H1 (cell line): ENCODE measurements at regions not wholly inside any gene's neighbourhood (a gene's known extent, or its start where the extent isn't known, plus 50 kb on each side); places are given as distances from the start of the nearest gene placed in this dataset.

Experiments used
- CTCF ChIA-PET: fragments of 300-600 bp; sonication (Branson Sonifier 250); formaldehyde crosslinking; loops from one replicate; lab custom pipeline; 2021; ENCODE audit not compliant: partially characterized antibody; lab: Charles Lee
- POLR2A ChIA-PET: fragments of 300-600 bp; sonication (Branson Sonifier 250); formaldehyde crosslinking; loops from one replicate; lab custom pipeline; 2021; ENCODE audit warnings: inconsistent platforms; ENCODE audit not compliant: partially characterized antibody; lab: Charles Lee
- DNase-seq, 2 experiments: peaks; one replicate each; pipeline versions ENCODE4 v3.0.0 to v3.0.0-alpha.2; 2010 to 2022; ENCODE audit warnings: low spot score in 2 of 2, low read depth in 1 of 2, mixed read lengths in 1 of 2
- FAIRE-seq: peaks from 2 replicates; lab custom pipeline; 2011; peaks lifted over from hg19 to GRCh38; lab: Jason Lieb, UNC
- H2AFZ ChIP-seq: 2 replicates; pipeline ENCODE4 v1.8.1; 2012; ENCODE audit warnings: low read length, inconsistent platforms
- H2AK5ac ChIP-seq: 2 replicates; pipeline ENCODE4 v1.6.1; 2013; ENCODE audit warnings: low read depth, low read length
- H2BK120ac ChIP-seq: replicated peaks from 2 replicates; pipeline ENCODE3; 2013; ENCODE audit warnings: low read depth, low read length, inconsistent platforms
- H2BK12ac ChIP-seq: 2 replicates; pipeline ENCODE4 v1.6.1; 2013; ENCODE audit warnings: low read depth, low read length
- H2BK15ac ChIP-seq: 2 replicates; pipeline ENCODE4 v1.6.1; 2013; ENCODE audit warnings: low read length
- H2BK20ac ChIP-seq: 2 replicates; pipeline ENCODE4 v1.6.1; 2013; ENCODE audit warnings: low read length
- H2BK5ac ChIP-seq: 2 replicates; pipeline ENCODE4 v1.6.1; 2013; ENCODE audit warnings: low read depth, low read length
- H3K14ac ChIP-seq: 2 replicates; pipeline ENCODE4 v1.6.1; 2013; ENCODE audit warnings: inconsistent platforms; ENCODE audit not compliant: insufficient read length
- H3K18ac ChIP-seq: 2 replicates; pipeline ENCODE4 v1.6.1; 2013; ENCODE audit warnings: low read length; ENCODE audit errors: extremely low read depth
- H3K23ac ChIP-seq: 2 replicates; pipeline ENCODE4 v1.6.1; 2013; ENCODE audit warnings: inconsistent platforms; ENCODE audit not compliant: insufficient read length
- H3K23me2 ChIP-seq: 2 replicates; pipeline ENCODE4 v1.6.1; 2013; ENCODE audit warnings: low read depth, low read length
- H3K27ac ChIP-seq: 2 replicates; pipeline ENCODE4 v1.6.1; 2011; ENCODE audit warnings: low read depth, low read length, inconsistent platforms
- H3K27me3 ChIP-seq, 4 experiments: replicated peaks in 1 of 4; 1 replicate in 1 of 4; 2 replicates in 3 of 4; pipeline versions ENCODE4 v1.6.1 to v1.8.1; 2011 to 2013; ENCODE audit warnings: low read length in 3 of 4, mild to moderate bottlenecking in 3 of 4, inconsistent platforms in 2 of 4, mixed read lengths in 2 of 4, moderate library complexity in 1 of 4; ENCODE audit not compliant: control insufficient read depth in 3 of 4, insufficient read depth in 3 of 4; ENCODE audit errors: extremely low read depth in 1 of 4
- H3K36me3 ChIP-seq, 4 experiments: 2 replicates each; pipeline versions ENCODE4 v1.6.1 to v1.8.1; 2011 to 2013; ENCODE audit warnings: mild to moderate bottlenecking in 4 of 4, low read length in 3 of 4, moderate library complexity in 2 of 4, control low read depth in 1 of 4, inconsistent platforms in 1 of 4; ENCODE audit not compliant: insufficient read depth in 4 of 4, control insufficient read depth in 2 of 4
- H3K4ac ChIP-seq: replicated peaks from 2 replicates; pipeline ENCODE3; 2013; ENCODE audit warnings: low read length, low read depth, mixed read lengths, inconsistent platforms; ENCODE audit not compliant: insufficient read length
- H3K4me1 ChIP-seq, 4 experiments: replicated peaks in 1 of 4; 1 replicate in 1 of 4; 2 replicates in 3 of 4; pipeline versions ENCODE4 v1.6.1 to v1.8.1; 2011 to 2013; ENCODE audit warnings: low read length in 3 of 4, inconsistent platforms in 2 of 4, mixed read lengths in 1 of 4; ENCODE audit not compliant: insufficient read depth in 4 of 4, control insufficient read depth in 3 of 4
- H3K4me2 ChIP-seq, 2 experiments: 2 replicates each; pipeline versions ENCODE4 v1.6.1 to v1.8.1; 2011 to 2013; ENCODE audit warnings: low read depth in 2 of 2, low read length in 2 of 2, control low read depth in 1 of 2, inconsistent platforms in 1 of 2, mild to moderate bottlenecking in 1 of 2; ENCODE audit not compliant: insufficient read depth in 1 of 2
- H3K4me3 ChIP-seq, 4 experiments: fragments of 200-600, 300-600 bp in 1 of 4; sonication (generic), shearing (Covaris generic), sonication (Bioruptor Twin) in 1 of 4; 2 replicates each; pipeline versions ENCODE4 v1.5.1 to v1.8.1; 2011 to 2016; ENCODE audit warnings: low read length in 4 of 4, low read depth in 3 of 4, control low read depth in 2 of 4, inconsistent platforms in 2 of 4, mild to moderate bottlenecking in 2 of 4, mixed read lengths in 1 of 4, moderate library complexity in 1 of 4; ENCODE audit not compliant: insufficient read depth in 2 of 4; ENCODE audit errors: extremely low read depth in 1 of 4
- H3K56ac ChIP-seq: replicated peaks from 2 replicates; pipeline ENCODE3; 2013; ENCODE audit warnings: low read depth, mild to moderate bottlenecking, mixed read lengths, low read length, inconsistent platforms; ENCODE audit not compliant: insufficient read length
- H3K79me1 ChIP-seq: 2 replicates; pipeline ENCODE4 v1.6.1; 2013; ENCODE audit warnings: low read depth, low read length, control low read depth
- H3K79me2 ChIP-seq, 2 experiments: 2 replicates each; pipeline versions ENCODE4 v1.6.1 to v1.8.1; 2012 to 2013; ENCODE audit warnings: low read length in 2 of 2, mild to moderate bottlenecking in 2 of 2, inconsistent platforms in 1 of 2; ENCODE audit not compliant: insufficient read depth in 2 of 2, control insufficient read depth in 1 of 2
- H3K9ac ChIP-seq, 4 experiments: replicated peaks in 1 of 4; 1 replicate in 1 of 4; 2 replicates in 3 of 4; pipeline versions ENCODE4 v1.6.1 to v1.8.1; 2011 to 2013; ENCODE audit warnings: low read depth in 3 of 4, low read length in 3 of 4, control low read depth in 2 of 4, mild to moderate bottlenecking in 2 of 4, moderate library complexity in 2 of 4, inconsistent platforms in 1 of 4; ENCODE audit errors: extremely low read depth in 1 of 4
- H3K9me3 ChIP-seq, 2 experiments: 2 replicates each; pipeline versions ENCODE4 v1.6.1 to v1.8.1; 2012 to 2013; ENCODE audit warnings: mild to moderate bottlenecking in 2 of 2, moderate library complexity in 2 of 2, control low read depth in 1 of 2, inconsistent platforms in 1 of 2, low read depth in 1 of 2, low read length in 1 of 2, mixed read lengths in 1 of 2; ENCODE audit not compliant: insufficient read depth in 2 of 2
- H4K20me1 ChIP-seq, 2 experiments: replicated peaks in 1 of 2; 2 replicates each; pipeline versions ENCODE3 to v1.8.1; 2011 to 2013; ENCODE audit warnings: inconsistent platforms in 2 of 2, low read length in 2 of 2, mild to moderate bottlenecking in 1 of 2; ENCODE audit not compliant: insufficient read depth in 2 of 2, control insufficient read depth in 1 of 2
- H4K5ac ChIP-seq: 2 replicates; pipeline ENCODE4 v1.6.1; 2013; ENCODE audit warnings: low read length, low read depth, mixed read lengths, inconsistent platforms; ENCODE audit not compliant: insufficient read length
- H4K8ac ChIP-seq: 2 replicates; pipeline ENCODE4 v1.8.0; 2013; ENCODE audit warnings: mild to moderate bottlenecking, moderate library complexity, low read length, inconsistent platforms; ENCODE audit not compliant: insufficient read depth; ENCODE audit errors: extremely low read depth
- H4K91ac ChIP-seq: replicated peaks from 2 replicates; pipeline ENCODE3; 2013; ENCODE audit warnings: low read length, mixed read lengths, inconsistent platforms; ENCODE audit not compliant: insufficient read length
- CBX8 ChIP-seq: fragments of 300-800, 300-1000 bp; sonication (generic); IDR thresholded peaks from 2 replicates; pipeline ENCODE4 v1.7.1; 2016; ENCODE audit warnings: low read depth, low read length, borderline replicate concordance
- HDAC2 ChIP-seq, 2 experiments: fragments of 300-600 bp in 1 of 2; sonication (generic) in 1 of 2; IDR thresholded peaks; 2 replicates each; pipeline ENCODE4 v1.6.1; 2011 to 2012; ENCODE audit warnings: low read depth in 2 of 2, low read length in 2 of 2, mild to moderate bottlenecking in 2 of 2, moderate library complexity in 2 of 2, borderline replicate concordance in 1 of 2, inconsistent platforms in 1 of 2
- KDM1A ChIP-seq: fragments of 200-600, 300-600 bp; sonication (generic); IDR thresholded peaks from 2 replicates; pipeline ENCODE4 v1.7.1; 2016; ENCODE audit warnings: mild to moderate bottlenecking, low read length, borderline replicate concordance
- WGBS, 2 experiments: shearing (Covaris generic) in 1 of 2; methylation state at CpG; one replicate each; pipeline versions ENCODE4 v1.1.6 to v1.1.7; 2013 to 2015; ENCODE audit warnings: low lambda C conversion rate in 2 of 2, mixed read lengths in 2 of 2, inconsistent platforms in 1 of 2, low coverage in 1 of 2, missing lambda C conversion rate in 1 of 2; ENCODE audit not compliant: insufficient replicate concordance in 2 of 2, insufficient coverage in 1 of 2, insufficient read length in 1 of 2; ENCODE audit errors: extremely low coverage in 1 of 2, missing lambda C conversion rate in 1 of 2; 5-methylcytosine and 5-hydroxymethylcytosine counted together
- TF ChIP-seq, protein P1 (sequence below), 3 experiments: IDR thresholded peaks; 1 replicate in 2 of 3; 2 replicates in 1 of 3; pipeline versions ENCODE4 v1.5.1 to v1.6.1; 2011; ENCODE audit warnings: low read length in 3 of 3, mild to moderate bottlenecking in 3 of 3, inconsistent platforms in 2 of 3, low read depth in 1 of 3, moderate library complexity in 1 of 3; ENCODE audit not compliant: insufficient read depth in 1 of 3; ENCODE audit errors: control extremely low read depth in 1 of 3
- TF ChIP-seq, protein P2 (sequence below): IDR thresholded peaks from 2 replicates; pipeline ENCODE4 v1.6.1; 2012; ENCODE audit warnings: low read length, inconsistent platforms

- no peak overlapping the region for H2BK12ac ChIP-seq
- no peak for FAIRE-seq
- H3K79me1 ChIP-seq = no peaks in the 10 kb centered on the region
- H3K23me2 ChIP-seq = no peaks in the 10 kb centered on the region
- no peaks in the 10 kb centered on the region for H3K79me2 ChIP-seq
- WGBS, 2 experiments = 91% methylated on average over 1 of the region's 1 CpG; no CpG with 5 or more reads in 1 of the 2 experiments
- ChIA-PET POLR2A (no interaction called here), CTCF (no interaction called here)
- DNase-seq = no peak
- no peak overlapping the region for H3K4me3 ChIP-seq
- H4K5ac ChIP-seq = no peak overlapping the region
- H2AK5ac ChIP-seq = no peak overlapping the region
- no peaks in the 10 kb centered on the region for H3K4me1 ChIP-seq
- no peak overlapping the region for H3K27ac ChIP-seq
- H3K14ac ChIP-seq = no peak overlapping the region
- TF ChIP-seq HDAC2 (IDR thresholded peaks at IDR 0.05; ENCODE audit: borderline replicate concordance in 1 of 2, low read depth in 2 of 2, low read length in 2 of 2) (no peak), KDM1A (no peak), CBX8 (no peak)
- TF ChIP-seq, protein P1, sequence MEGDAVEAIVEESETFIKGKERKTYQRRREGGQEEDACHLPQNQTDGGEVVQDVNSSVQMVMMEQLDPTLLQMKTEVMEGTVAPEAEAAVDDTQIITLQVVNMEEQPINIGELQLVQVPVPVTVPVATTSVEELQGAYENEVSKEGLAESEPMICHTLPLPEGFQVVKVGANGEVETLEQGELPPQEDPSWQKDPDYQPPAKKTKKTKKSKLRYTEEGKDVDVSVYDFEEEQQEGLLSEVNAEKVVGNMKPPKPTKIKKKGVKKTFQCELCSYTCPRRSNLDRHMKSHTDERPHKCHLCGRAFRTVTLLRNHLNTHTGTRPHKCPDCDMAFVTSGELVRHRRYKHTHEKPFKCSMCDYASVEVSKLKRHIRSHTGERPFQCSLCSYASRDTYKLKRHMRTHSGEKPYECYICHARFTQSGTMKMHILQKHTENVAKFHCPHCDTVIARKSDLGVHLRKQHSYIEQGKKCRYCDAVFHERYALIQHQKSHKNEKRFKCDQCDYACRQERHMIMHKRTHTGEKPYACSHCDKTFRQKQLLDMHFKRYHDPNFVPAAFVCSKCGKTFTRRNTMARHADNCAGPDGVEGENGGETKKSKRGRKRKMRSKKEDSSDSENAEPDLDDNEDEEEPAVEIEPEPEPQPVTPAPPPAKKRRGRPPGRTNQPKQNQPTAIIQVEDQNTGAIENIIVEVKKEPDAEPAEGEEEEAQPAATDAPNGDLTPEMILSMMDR (IDR thresholded peaks at IDR 0.05; ENCODE audit: control extremely low read depth in 1 of 3, insufficient read depth in 1 of 3, low read depth in 1 of 3, low read length in 3 of 3) = no peak
- TF ChIP-seq, protein P2, sequence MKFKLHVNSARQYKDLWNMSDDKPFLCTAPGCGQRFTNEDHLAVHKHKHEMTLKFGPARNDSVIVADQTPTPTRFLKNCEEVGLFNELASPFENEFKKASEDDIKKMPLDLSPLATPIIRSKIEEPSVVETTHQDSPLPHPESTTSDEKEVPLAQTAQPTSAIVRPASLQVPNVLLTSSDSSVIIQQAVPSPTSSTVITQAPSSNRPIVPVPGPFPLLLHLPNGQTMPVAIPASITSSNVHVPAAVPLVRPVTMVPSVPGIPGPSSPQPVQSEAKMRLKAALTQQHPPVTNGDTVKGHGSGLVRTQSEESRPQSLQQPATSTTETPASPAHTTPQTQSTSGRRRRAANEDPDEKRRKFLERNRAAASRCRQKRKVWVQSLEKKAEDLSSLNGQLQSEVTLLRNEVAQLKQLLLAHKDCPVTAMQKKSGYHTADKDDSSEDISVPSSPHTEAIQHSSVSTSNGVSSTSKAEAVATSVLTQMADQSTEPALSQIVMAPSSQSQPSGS = no peak
- no peak overlapping the region for H3K4me2 ChIP-seq
- no peak overlapping the region for H2BK120ac ChIP-seq
- no peaks in the 10 kb centered on the region for H4K20me1 ChIP-seq
- no peak overlapping the region for H2BK15ac ChIP-seq
- H3K36me3 ChIP-seq = no peaks in the 10 kb centered on the region
- no peak overlapping the region for H4K91ac ChIP-seq
- H3K56ac ChIP-seq = no peak overlapping the region
- no peak overlapping the region for H3K23ac ChIP-seq
- no peak overlapping the region for H3K9ac ChIP-seq
- no peak overlapping the region for H4K8ac ChIP-seq
- no peak overlapping the region for H3K4ac ChIP-seq
- no peak overlapping the region for H2BK20ac ChIP-seq
- no peak overlapping the region for H2BK5ac ChIP-seq
- no peaks in the 10 kb centered on the region for H3K27me3 ChIP-seq
- H3K18ac ChIP-seq = no peak overlapping the region
- H3K9me3 ChIP-seq = peaks cover 0 to 6% of the 10 kb centered on the region in 2 experiments; a peak in 1 of 4 replicates
- no peak overlapping the region for H2AFZ ChIP-seq
Observed at GRCh38 chr4:66855956-66856355, 689.3 kb downstream of the CENPC start.
